H1 (cell line): ENCODE measurements at regions not wholly inside any gene's neighbourhood (a gene's known extent, or its start where the extent isn't known, plus 50 kb on each side); places are given as distances from the start of the nearest gene placed in this dataset.

Source experiments
- CTCF ChIA-PET: fragments of 300-600 bp; sonication (Branson Sonifier 250); formaldehyde crosslinking; loops from one replicate; lab custom pipeline; 2021; ENCODE audit not compliant: partially characterized antibody; lab: Charles Lee
- POLR2A ChIA-PET: fragments of 300-600 bp; sonication (Branson Sonifier 250); formaldehyde crosslinking; loops from one replicate; lab custom pipeline; 2021; ENCODE audit warnings: inconsistent platforms; ENCODE audit not compliant: partially characterized antibody; lab: Charles Lee
- DNase-seq, 2 experiments: peaks; one replicate each; pipeline versions ENCODE4 v3.0.0 to v3.0.0-alpha.2; 2010 to 2022; ENCODE audit warnings: low spot score in 2 of 2, low read depth in 1 of 2, mixed read lengths in 1 of 2
- FAIRE-seq: peaks from 2 replicates; lab custom pipeline; 2011; peaks lifted over from hg19 to GRCh38; lab: Jason Lieb, UNC
- H2AFZ ChIP-seq: 2 replicates; pipeline ENCODE4 v1.8.1; 2012; ENCODE audit warnings: low read length, inconsistent platforms
- H2AK5ac ChIP-seq: 2 replicates; pipeline ENCODE4 v1.6.1; 2013; ENCODE audit warnings: low read depth, low read length
- H2BK120ac ChIP-seq: replicated peaks from 2 replicates; pipeline ENCODE3; 2013; ENCODE audit warnings: low read depth, low read length, inconsistent platforms
- H2BK12ac ChIP-seq: 2 replicates; pipeline ENCODE4 v1.6.1; 2013; ENCODE audit warnings: low read depth, low read length
- H2BK15ac ChIP-seq: 2 replicates; pipeline ENCODE4 v1.6.1; 2013; ENCODE audit warnings: low read length
- H2BK20ac ChIP-seq: 2 replicates; pipeline ENCODE4 v1.6.1; 2013; ENCODE audit warnings: low read length
- H2BK5ac ChIP-seq: 2 replicates; pipeline ENCODE4 v1.6.1; 2013; ENCODE audit warnings: low read depth, low read length
- H3K14ac ChIP-seq: 2 replicates; pipeline ENCODE4 v1.6.1; 2013; ENCODE audit warnings: inconsistent platforms; ENCODE audit not compliant: insufficient read length
- H3K18ac ChIP-seq: 2 replicates; pipeline ENCODE4 v1.6.1; 2013; ENCODE audit warnings: low read length; ENCODE audit errors: extremely low read depth
- H3K23ac ChIP-seq: 2 replicates; pipeline ENCODE4 v1.6.1; 2013; ENCODE audit warnings: inconsistent platforms; ENCODE audit not compliant: insufficient read length
- H3K23me2 ChIP-seq: 2 replicates; pipeline ENCODE4 v1.6.1; 2013; ENCODE audit warnings: low read depth, low read length
- H3K27ac ChIP-seq: 2 replicates; pipeline ENCODE4 v1.6.1; 2011; ENCODE audit warnings: low read depth, low read length, inconsistent platforms
- H3K27me3 ChIP-seq, 4 experiments: replicated peaks in 1 of 4; 1 replicate in 1 of 4; 2 replicates in 3 of 4; pipeline versions ENCODE4 v1.6.1 to v1.8.1; 2011 to 2013; ENCODE audit warnings: low read length in 3 of 4, mild to moderate bottlenecking in 3 of 4, inconsistent platforms in 2 of 4, mixed read lengths in 2 of 4, moderate library complexity in 1 of 4; ENCODE audit not compliant: control insufficient read depth in 3 of 4, insufficient read depth in 3 of 4; ENCODE audit errors: extremely low read depth in 1 of 4
- H3K36me3 ChIP-seq, 4 experiments: 2 replicates each; pipeline versions ENCODE4 v1.6.1 to v1.8.1; 2011 to 2013; ENCODE audit warnings: mild to moderate bottlenecking in 4 of 4, low read length in 3 of 4, moderate library complexity in 2 of 4, control low read depth in 1 of 4, inconsistent platforms in 1 of 4; ENCODE audit not compliant: insufficient read depth in 4 of 4, control insufficient read depth in 2 of 4
- H3K4ac ChIP-seq: replicated peaks from 2 replicates; pipeline ENCODE3; 2013; ENCODE audit warnings: low read length, low read depth, mixed read lengths, inconsistent platforms; ENCODE audit not compliant: insufficient read length
- H3K4me1 ChIP-seq, 4 experiments: replicated peaks in 1 of 4; 1 replicate in 1 of 4; 2 replicates in 3 of 4; pipeline versions ENCODE4 v1.6.1 to v1.8.1; 2011 to 2013; ENCODE audit warnings: low read length in 3 of 4, inconsistent platforms in 2 of 4, mixed read lengths in 1 of 4; ENCODE audit not compliant: insufficient read depth in 4 of 4, control insufficient read depth in 3 of 4
- H3K4me2 ChIP-seq, 2 experiments: 2 replicates each; pipeline versions ENCODE4 v1.6.1 to v1.8.1; 2011 to 2013; ENCODE audit warnings: low read depth in 2 of 2, low read length in 2 of 2, control low read depth in 1 of 2, inconsistent platforms in 1 of 2, mild to moderate bottlenecking in 1 of 2; ENCODE audit not compliant: insufficient read depth in 1 of 2
- H3K4me3 ChIP-seq, 4 experiments: fragments of 200-600, 300-600 bp in 1 of 4; sonication (generic), shearing (Covaris generic), sonication (Bioruptor Twin) in 1 of 4; 2 replicates each; pipeline versions ENCODE4 v1.5.1 to v1.8.1; 2011 to 2016; ENCODE audit warnings: low read length in 4 of 4, low read depth in 3 of 4, control low read depth in 2 of 4, inconsistent platforms in 2 of 4, mild to moderate bottlenecking in 2 of 4, mixed read lengths in 1 of 4, moderate library complexity in 1 of 4; ENCODE audit not compliant: insufficient read depth in 2 of 4; ENCODE audit errors: extremely low read depth in 1 of 4
- H3K56ac ChIP-seq: replicated peaks from 2 replicates; pipeline ENCODE3; 2013; ENCODE audit warnings: low read depth, mild to moderate bottlenecking, mixed read lengths, low read length, inconsistent platforms; ENCODE audit not compliant: insufficient read length
- H3K79me1 ChIP-seq: 2 replicates; pipeline ENCODE4 v1.6.1; 2013; ENCODE audit warnings: low read depth, low read length, control low read depth
- H3K79me2 ChIP-seq, 2 experiments: 2 replicates each; pipeline versions ENCODE4 v1.6.1 to v1.8.1; 2012 to 2013; ENCODE audit warnings: low read length in 2 of 2, mild to moderate bottlenecking in 2 of 2, inconsistent platforms in 1 of 2; ENCODE audit not compliant: insufficient read depth in 2 of 2, control insufficient read depth in 1 of 2
- H3K9ac ChIP-seq, 4 experiments: replicated peaks in 1 of 4; 1 replicate in 1 of 4; 2 replicates in 3 of 4; pipeline versions ENCODE4 v1.6.1 to v1.8.1; 2011 to 2013; ENCODE audit warnings: low read depth in 3 of 4, low read length in 3 of 4, control low read depth in 2 of 4, mild to moderate bottlenecking in 2 of 4, moderate library complexity in 2 of 4, inconsistent platforms in 1 of 4; ENCODE audit errors: extremely low read depth in 1 of 4
- H3K9me3 ChIP-seq, 2 experiments: 2 replicates each; pipeline versions ENCODE4 v1.6.1 to v1.8.1; 2012 to 2013; ENCODE audit warnings: mild to moderate bottlenecking in 2 of 2, moderate library complexity in 2 of 2, control low read depth in 1 of 2, inconsistent platforms in 1 of 2, low read depth in 1 of 2, low read length in 1 of 2, mixed read lengths in 1 of 2; ENCODE audit not compliant: insufficient read depth in 2 of 2
- H4K20me1 ChIP-seq, 2 experiments: replicated peaks in 1 of 2; 2 replicates each; pipeline versions ENCODE3 to v1.8.1; 2011 to 2013; ENCODE audit warnings: inconsistent platforms in 2 of 2, low read length in 2 of 2, mild to moderate bottlenecking in 1 of 2; ENCODE audit not compliant: insufficient read depth in 2 of 2, control insufficient read depth in 1 of 2
- H4K5ac ChIP-seq: 2 replicates; pipeline ENCODE4 v1.6.1; 2013; ENCODE audit warnings: low read length, low read depth, mixed read lengths, inconsistent platforms; ENCODE audit not compliant: insufficient read length
- H4K8ac ChIP-seq: 2 replicates; pipeline ENCODE4 v1.8.0; 2013; ENCODE audit warnings: mild to moderate bottlenecking, moderate library complexity, low read length, inconsistent platforms; ENCODE audit not compliant: insufficient read depth; ENCODE audit errors: extremely low read depth
- H4K91ac ChIP-seq: replicated peaks from 2 replicates; pipeline ENCODE3; 2013; ENCODE audit warnings: low read length, mixed read lengths, inconsistent platforms; ENCODE audit not compliant: insufficient read length
- CEBPB ChIP-seq: IDR thresholded peaks from 2 replicates; pipeline ENCODE4 v1.6.1; 2012; ENCODE audit warnings: low read depth, low read length
- CHD1 ChIP-seq: IDR thresholded peaks from 2 replicates; pipeline ENCODE4 v1.6.1; 2012; ENCODE audit warnings: low read depth, low read length, improper control_type of control experiment
- CREB1 ChIP-seq: IDR thresholded peaks from 2 replicates; pipeline ENCODE4 v1.6.1; 2012; ENCODE audit warnings: inconsistent platforms
- RAD21 ChIP-seq, 2 experiments: IDR thresholded peaks in 1 of 2; conservative IDR thresholded peaks in 1 of 2; 2 replicates each; pipeline ENCODE4 v1.6.1; 2011; ENCODE audit warnings: low read depth in 2 of 2, low read length in 2 of 2, improper control_type of control experiment in 1 of 2, inconsistent platforms in 1 of 2, mild to moderate bottlenecking in 1 of 2, moderate library complexity in 1 of 2
- RFX5 ChIP-seq: IDR thresholded peaks from 2 replicates; pipeline ENCODE4 v1.6.1; 2011; ENCODE audit warnings: low read depth, low read length, improper control_type of control experiment, borderline replicate concordance
- SIRT6 ChIP-seq: IDR thresholded peaks from one replicate; pipeline ENCODE4 v1.7.1; 2012; ENCODE audit warnings: low read length, inconsistent platforms
- SP2 ChIP-seq: IDR thresholded peaks from 2 replicates; pipeline ENCODE4 v1.6.1; 2012; ENCODE audit warnings: mild to moderate bottlenecking, low read length, inconsistent platforms
- TBP ChIP-seq: IDR thresholded peaks from 2 replicates; pipeline ENCODE4 v1.6.1; 2011; ENCODE audit warnings: low read depth, low read length, improper control_type of control experiment
- YY1 ChIP-seq: IDR thresholded peaks from 2 replicates; pipeline ENCODE4 v1.6.1; 2011; ENCODE audit warnings: low read depth, mild to moderate bottlenecking, low read length
- WGBS, 2 experiments: shearing (Covaris generic) in 1 of 2; methylation state at CpG; one replicate each; pipeline versions ENCODE4 v1.1.6 to v1.1.7; 2013 to 2015; ENCODE audit warnings: low lambda C conversion rate in 2 of 2, mixed read lengths in 2 of 2, inconsistent platforms in 1 of 2, low coverage in 1 of 2, missing lambda C conversion rate in 1 of 2; ENCODE audit not compliant: insufficient replicate concordance in 2 of 2, insufficient coverage in 1 of 2, insufficient read length in 1 of 2; ENCODE audit errors: extremely low coverage in 1 of 2, missing lambda C conversion rate in 1 of 2; 5-methylcytosine and 5-hydroxymethylcytosine counted together

GRCh38 chr9:120303519-120303918 lies 276.4 kb downstream of the CDK5RAP2 start:
- Histone ChIP-seq H2AFZ (no peak overlapping the region), H3K4me2 (no peak overlapping the region), H3K9me3 (no peaks in the 10 kb centered on the region), H3K79me2 (no peaks in the 10 kb centered on the region)
- CTCF ChIA-PET: interaction anchor here (0.6 kb wide), 1 partner anchor 227 kb away, joined by 3 read pairs; no protein-coding TSS in a partner anchor
- no peak for TF ChIP-seq TBP
- TF ChIP-seq SIRT6: no peak
- TF ChIP-seq RAD21 (IDR thresholded peaks at IDR 0.05 in 1 of 2, conservative IDR thresholded peaks at IDR 0.05 in 1 of 2; ENCODE audit: low read depth in 2 of 2, low read length in 2 of 2): no peak
- TF ChIP-seq YY1: no peak
- TF ChIP-seq SP2: no peak
- TF ChIP-seq CREB1: no peak
- no peak for TF ChIP-seq CHD1
- no peak for TF ChIP-seq CEBPB
- TF ChIP-seq RFX5: no peak
- TF ChIP-seq, all 59 proteins: peak for 0
- Histone ChIP-seq H3K23me2 (no peaks in the 10 kb centered on the region; the same call in 1 of the 2 replicates), H3K14ac (no peak overlapping the region), H4K20me1 (no peaks in the 10 kb centered on the region), H4K5ac (no peak overlapping the region), H3K18ac (no peak overlapping the region), H3K4me3 (no peak overlapping the region), H3K56ac (no peak overlapping the region), H3K79me1 (no peaks in the 10 kb centered on the region), H3K27ac (no peak overlapping the region), H2AK5ac (no peak overlapping the region), H3K4me1 (peaks cover 0 to 10% (median 3%) of the 10 kb centered on the region in 4 experiments; a peak in 5 of 7 replicates), H3K4ac (no peak overlapping the region), H2BK20ac (no peak overlapping the region), H2BK5ac (no peak overlapping the region), H2BK120ac (no peak overlapping the region), H2BK15ac (no peak overlapping the region), H3K23ac (no peak overlapping the region), H3K36me3 (no peaks in the 10 kb centered on the region), H4K8ac (no peak overlapping the region), H3K9ac (no peak overlapping the region), H3K27me3 (no peaks in the 10 kb centered on the region), H2BK12ac (no peak overlapping the region), H4K91ac (no peak overlapping the region)
- POLR2A ChIA-PET: no interaction called here
- DNase-seq (no peak), FAIRE-seq (no peak)
- 88% methylated on average over 4 of the region's 4 CpGs; no CpG with 5 or more reads in 1 of the 2 experiments for WGBS, 2 experiments
